HG03280 (cell line): ENCODE measurements at regions not wholly inside any gene's neighbourhood (a gene's known extent, or its start where the extent isn't known, plus 50 kb on each side); places are given as distances from the start of the nearest gene placed in this dataset.
"Not testable (repeated sequence)": the region's sequence is repeated elsewhere in the genome, so short reads cannot be mapped to it uniquely, and the experiment has no call there.

ENCODE experiments used
- ATAC-seq: cut with Tn5 transposase; IDR thresholded peaks from one replicate; pipeline ENCODE4 v1.9.1; 2021; ENCODE audit warnings: mild to moderate bottlenecking, moderate library complexity; ENCODE audit not compliant: unreplicated experiment

- ATAC-seq: no peak
These were observed 150.9 kb upstream of the MEOX2 start for GRCh38 chr7:15837306-15837950.

- no peak for ATAC-seq
These were observed 150.2 kb upstream of the MEOX2 start for GRCh38 chr7:15836651-15837050.

GRCh38 chr7:15836041-15836440 lies 149.6 kb upstream of the MEOX2 start:
- ATAC-seq: no peak

GRCh38 chr7:15834446-15834845 lies 148.0 kb upstream of the MEOX2 start:
- ATAC-seq: no peak

GRCh38 chr7:15832996-15833395 lies 146.5 kb upstream of the MEOX2 start:
- ATAC-seq: no peak

GRCh38 chr7:15831606-15832005 lies 145.1 kb upstream of the MEOX2 start:
- no peak for ATAC-seq

- ATAC-seq: no peak
These were observed 143.2 kb upstream of the MEOX2 start for GRCh38 chr7:15829691-15830090.

GRCh38 chr7:15828881-15829280 lies 142.4 kb upstream of the MEOX2 start:
- ATAC-seq: no peak

GRCh38 chr7:15821484-15822427 lies 135.3 kb upstream of the MEOX2 start:
- ATAC-seq: no peak

- ATAC-seq: no peak
These were observed 133.8 kb upstream of the MEOX2 start for GRCh38 chr7:15820319-15820718.

GRCh38 chr7:15816835-15817426 lies 130.4 kb upstream of the MEOX2 start:
- no peak for ATAC-seq

GRCh38 chr7:15813448-15813847 lies 127.0 kb upstream of the MEOX2 start:
- ATAC-seq: no peak

- not testable (repeated sequence) for ATAC-seq
These were observed 123.9 kb upstream of the MEOX2 start for GRCh38 chr7:15810383-15810782.

- ATAC-seq: not testable (repeated sequence)
These were observed 123.5 kb upstream of the MEOX2 start for GRCh38 chr7:15809936-15810335.

GRCh38 chr7:15805891-15806290 lies 119.4 kb upstream of the MEOX2 start:
- no peak for ATAC-seq

- ATAC-seq: no peak
These were observed 115.9 kb upstream of the MEOX2 start for GRCh38 chr7:15802425-15802824.

- no peak for ATAC-seq
These were observed 115.1 kb upstream of the MEOX2 start for GRCh38 chr7:15801551-15801950.

GRCh38 chr7:15801041-15801440 lies 114.6 kb upstream of the MEOX2 start:
- ATAC-seq: no peak

- no peak for ATAC-seq
These were observed 111.6 kb upstream of the MEOX2 start for GRCh38 chr7:15798081-15798480.

- ATAC-seq: no peak
These were observed 108.9 kb upstream of the MEOX2 start for GRCh38 chr7:15795393-15795792.

GRCh38 chr7:15794801-15795200 lies 108.3 kb upstream of the MEOX2 start:
- ATAC-seq: no peak

GRCh38 chr7:15784694-15785030 lies 98.2 kb upstream of the MEOX2 start:
- no peak for ATAC-seq
